ENCODE measurements at regions not wholly inside any gene's neighbourhood (a gene's known extent, or its start where the extent isn't known, plus 50 kb on each side); places are given as distances from the start of the nearest gene placed in this dataset.

- TF ChIP-seq CTCF (conservative IDR thresholded peaks at IDR 0.05; ENCODE audit: low read length) (no peak), EZH2phosphoT487 (IDR thresholded peaks at IDR 0.05; ENCODE audit: borderline replicate concordance, low read depth, low read length) (no peak)
- no TSS peak for BruUV-seq (replicated peaks)
- no peaks in the 10 kb centered on the region for H3K36me3 ChIP-seq (ENCODE audit: insufficient read depth, low read length)
- no peak overlapping the region for H3K27ac ChIP-seq (ENCODE audit: low read depth, low read length, poor library complexity, severe bottlenecking)
- POLR2A ChIA-PET = no interaction called here
- no peaks in the 10 kb centered on the region for H4K20me1 ChIP-seq (ENCODE audit: insufficient read depth, low read length)
- H2AFZ ChIP-seq (ENCODE audit: low read length) = no peak overlapping the region
- no peak overlapping the region for H3K4me2 ChIP-seq (ENCODE audit: low read length)
- no peak for DNase-seq (ENCODE audit: low spot score)
- no peak overlapping the region for H3K4me3 ChIP-seq (ENCODE audit: low read depth, low read length, poor library complexity, severe bottlenecking)
- H3K9me2 ChIP-seq (ENCODE audit: insufficient read depth, low read length) = no peaks in the 10 kb centered on the region
- intact Hi-C loops (cut with micrococcal nuclease; ENCODE audit: unreplicated experiment) = no loop called here
- H3K79me2 ChIP-seq (ENCODE audit: insufficient read depth, low read depth, low read length) = no peaks in the 10 kb centered on the region
- CTCF ChIA-PET (ENCODE audit: unreplicated experiment) = no interaction called here
- H3K9me3 ChIP-seq (ENCODE audit: low read length) = no peaks in the 10 kb centered on the region
- no peaks in the 10 kb centered on the region for H3K4me1 ChIP-seq (ENCODE audit: insufficient read depth, low read length, poor library complexity, severe bottlenecking)
Observed at GRCh38 chr2:42908518-42909200, 116.3 kb upstream of the HAAO start.

- no peak for TF ChIP-seq CTCF (conservative IDR thresholded peaks at IDR 0.05; ENCODE audit: low read length)
- TF ChIP-seq EZH2phosphoT487 (IDR thresholded peaks at IDR 0.05; ENCODE audit: borderline replicate concordance, low read depth, low read length) = no peak
- Histone ChIP-seq H3K79me2 (ENCODE audit: insufficient read depth, low read depth, low read length) (no peaks in the 10 kb centered on the region), H4K20me1 (ENCODE audit: insufficient read depth, low read length) (no peaks in the 10 kb centered on the region), H3K4me1 (ENCODE audit: insufficient read depth, low read length, poor library complexity, severe bottlenecking) (no peaks in the 10 kb centered on the region), H3K9me2 (ENCODE audit: insufficient read depth, low read length) (no peaks in the 10 kb centered on the region), H2AFZ (ENCODE audit: low read length) (no peak overlapping the region), H3K27ac (ENCODE audit: low read depth, low read length, poor library complexity, severe bottlenecking) (no peak overlapping the region), H3K4me2 (ENCODE audit: low read length) (no peak overlapping the region), H3K36me3 (ENCODE audit: insufficient read depth, low read length) (no peaks in the 10 kb centered on the region), H3K9me3 (ENCODE audit: low read length) (no peaks in the 10 kb centered on the region), H3K4me3 (ENCODE audit: low read depth, low read length, poor library complexity, severe bottlenecking) (no peak overlapping the region)
- DNase-seq (ENCODE audit: low spot score) = no peak
- CTCF ChIA-PET (ENCODE audit: unreplicated experiment) = no interaction called here
- intact Hi-C loops (cut with micrococcal nuclease; ENCODE audit: unreplicated experiment) = no loop called here
- no TSS peak for BruUV-seq (replicated peaks)
- POLR2A ChIA-PET = no interaction called here
Observed at GRCh38 chr2:42907835-42908234, 115.5 kb upstream of the HAAO start.

- POLR2A ChIA-PET = interaction anchor here (0.7 kb wide), 1 partner anchor 13 kb away, joined by 3 read pairs; no protein-coding TSS in a partner anchor
- no peak for TF ChIP-seq EZH2phosphoT487 (IDR thresholded peaks at IDR 0.05; ENCODE audit: borderline replicate concordance, low read depth, low read length)
- no peak for TF ChIP-seq CTCF (conservative IDR thresholded peaks at IDR 0.05; ENCODE audit: low read length)
- H2AFZ ChIP-seq (ENCODE audit: low read length) = no peak overlapping the region
- H3K9me2 ChIP-seq (ENCODE audit: insufficient read depth, low read length) = no peaks in the 10 kb centered on the region
- no peaks in the 10 kb centered on the region for H3K36me3 ChIP-seq (ENCODE audit: insufficient read depth, low read length)
- no peaks in the 10 kb centered on the region for H4K20me1 ChIP-seq (ENCODE audit: insufficient read depth, low read length)
- H3K27ac ChIP-seq (ENCODE audit: low read depth, low read length, poor library complexity, severe bottlenecking) = no peak overlapping the region
- CTCF ChIA-PET (ENCODE audit: unreplicated experiment) = no interaction called here
- H3K4me1 ChIP-seq (ENCODE audit: insufficient read depth, low read length, poor library complexity, severe bottlenecking) = no peaks in the 10 kb centered on the region
- DNase-seq (ENCODE audit: low spot score) = no peak
- intact Hi-C loops (cut with micrococcal nuclease; ENCODE audit: unreplicated experiment) = no loop called here
- no peaks in the 10 kb centered on the region for H3K9me3 ChIP-seq (ENCODE audit: low read length)
- H3K4me2 ChIP-seq (ENCODE audit: low read length) = no peak overlapping the region
- no peak overlapping the region for H3K4me3 ChIP-seq (ENCODE audit: low read depth, low read length, poor library complexity, severe bottlenecking)
- no TSS peak for BruUV-seq (replicated peaks)
- no peaks in the 10 kb centered on the region for H3K79me2 ChIP-seq (ENCODE audit: insufficient read depth, low read depth, low read length)
Observed at GRCh38 chr2:42906557-42907411, 114.4 kb upstream of the HAAO start.

Measured in OCI-LY7 (cell line).